Fibroblast of skin of right biceps (primary cell): ENCODE measurements at regions not wholly inside any gene's neighbourhood (a gene's known extent, or its start where the extent isn't known, plus 50 kb on each side); places are given as distances from the start of the nearest gene placed in this dataset.
"Not testable (repeated sequence)": the region's sequence is repeated elsewhere in the genome, so short reads cannot be mapped to it uniquely, and the experiment has no call there.

Source experiments
- DNase-seq: peaks from one replicate; pipeline ENCODE4 v3.0.0-alpha.2; 2013

GRCh38 chr15:70602834-70603560, 160.4 kb downstream of the UACA start:
- DNase-seq: no peak

GRCh38 chr15:70602281-70602680, 161.1 kb downstream of the UACA start:
- no peak for DNase-seq

- DNase-seq: no peak
Observed at GRCh38 chr15:70597945-70598344, 165.4 kb downstream of the UACA start.

- DNase-seq: peak; percentile 48
Observed at GRCh38 chr15:70597056-70597603, 166.2 kb downstream of the UACA start.

- peak; percentile 94 for DNase-seq
Observed at GRCh38 chr15:70596354-70597055, 166.9 kb downstream of the UACA start.

- no peak for DNase-seq
Observed at GRCh38 chr15:70593795-70594194, 169.6 kb downstream of the UACA start.

- DNase-seq: no peak
Observed at GRCh38 chr15:70589728-70590127, 173.6 kb downstream of the UACA start.

- peak; percentile 97 for DNase-seq
Observed at GRCh38 chr15:70589221-70589620, 174.1 kb downstream of the UACA start.

GRCh38 chr15:70588613-70589012, 174.7 kb downstream of the UACA start:
- no peak for DNase-seq

GRCh38 chr15:70587896-70588567, 175.3 kb downstream of the UACA start:
- DNase-seq: no peak

- DNase-seq: not testable (repeated sequence)
Observed at GRCh38 chr15:70587012-70587634, 176.2 kb downstream of the UACA start.

- DNase-seq: no peak
Observed at GRCh38 chr15:70586241-70586640, 177.1 kb downstream of the UACA start.

GRCh38 chr15:70585707-70586034, 177.7 kb downstream of the UACA start:
- no peak for DNase-seq

- DNase-seq: peak; percentile 42
Observed at GRCh38 chr15:70584838-70585706, 178.3 kb downstream of the UACA start.

GRCh38 chr15:70584441-70584837, 178.9 kb downstream of the UACA start:
- no peak for DNase-seq

GRCh38 chr15:70583006-70583405, 180.4 kb downstream of the UACA start:
- DNase-seq: no peak

GRCh38 chr15:70582143-70582945, 181.0 kb downstream of the UACA start:
- DNase-seq: peak; percentile 55

GRCh38 chr15:70580958-70581357, 182.4 kb downstream of the UACA start:
- DNase-seq: no peak

GRCh38 chr15:70580286-70580685, 183.1 kb downstream of the UACA start:
- DNase-seq: no peak

GRCh38 chr15:70579766-70580165, 183.6 kb downstream of the UACA start:
- no peak for DNase-seq

- no peak for DNase-seq
Observed at GRCh38 chr15:70578196-70578595, 185.2 kb downstream of the UACA start.
